NCI-H2107 (cell line): ENCODE measurements at regions not wholly inside any gene's neighbourhood (a gene's known extent, or its start where the extent isn't known, plus 50 kb on each side); places are given as distances from the start of the nearest gene placed in this dataset.
"Not testable (repeated sequence)": the region's sequence is repeated elsewhere in the genome, so short reads cannot be mapped to it uniquely, and the experiment has no call there.

ENCODE experiments used
- DNase-seq: peaks from one replicate; lab custom pipeline; 2025; lab: John Stamatoyannopoulos, UW

- DNase-seq = no peak
Observed at GRCh38 chr17:51387986-51388385, 127.6 kb downstream of the UTP18 start.

GRCh38 chr17:51389875-51390274, 129.5 kb downstream of the UTP18 start:
- no peak for DNase-seq

- DNase-seq = no peak
Observed at GRCh38 chr17:51391982-51392654, 131.8 kb downstream of the UTP18 start.

GRCh38 chr17:51395621-51396020, 135.3 kb downstream of the UTP18 start:
- DNase-seq = no peak

- no peak for DNase-seq
Observed at GRCh38 chr17:51397361-51398127, 137.2 kb downstream of the UTP18 start.

- no peak for DNase-seq
Observed at GRCh38 chr17:51398128-51398525, 137.8 kb downstream of the UTP18 start.

GRCh38 chr17:51398687-51399086, 138.3 kb downstream of the UTP18 start:
- no peak for DNase-seq

GRCh38 chr17:51401279-51401678, 140.9 kb downstream of the UTP18 start:
- DNase-seq = no peak

- no peak for DNase-seq
Observed at GRCh38 chr17:51402899-51403298, 142.6 kb downstream of the UTP18 start.

- no peak for DNase-seq
Observed at GRCh38 chr17:51407576-51407975, 147.2 kb downstream of the UTP18 start.

GRCh38 chr17:51419476-51419875, 159.1 kb downstream of the UTP18 start:
- no peak for DNase-seq

GRCh38 chr17:51421525-51421924, 161.2 kb downstream of the UTP18 start:
- no peak for DNase-seq

GRCh38 chr17:51422634-51423033, 162.3 kb downstream of the UTP18 start:
- no peak for DNase-seq

- DNase-seq = no peak
Observed at GRCh38 chr17:51423421-51424160, 163.2 kb downstream of the UTP18 start.

- DNase-seq = no peak
Observed at GRCh38 chr17:51425773-51426172, 165.4 kb downstream of the UTP18 start.

- no peak for DNase-seq
Observed at GRCh38 chr17:51427323-51427811, 167.0 kb downstream of the UTP18 start.

- no peak for DNase-seq
Observed at GRCh38 chr17:51427856-51428255, 167.5 kb downstream of the UTP18 start.

- no peak for DNase-seq
Observed at GRCh38 chr17:51428668-51429495, 168.5 kb downstream of the UTP18 start.

- DNase-seq = not testable (repeated sequence)
Observed at GRCh38 chr17:51429938-51430337, 169.6 kb downstream of the UTP18 start.

- DNase-seq = no peak
Observed at GRCh38 chr17:51430591-51430990, 170.2 kb downstream of the UTP18 start.

- no peak for DNase-seq
Observed at GRCh38 chr17:51434434-51435170, 174.3 kb downstream of the UTP18 start.
